H7 (cell line): ENCODE measurements at regions not wholly inside any gene's neighbourhood (a gene's known extent, or its start where the extent isn't known, plus 50 kb on each side); places are given as distances from the start of the nearest gene placed in this dataset.
"Not testable (repeated sequence)": the region's sequence is repeated elsewhere in the genome, so short reads cannot be mapped to it uniquely, and the experiment has no call there.

Source experiments
- DNase-seq: peaks from one replicate; pipeline ENCODE4 v3.0.0; 2012
- H3K27me3 ChIP-seq: 2 replicates; pipeline ENCODE4 v1.6.0; 2011; ENCODE audit warnings: mild to moderate bottlenecking, low read length; ENCODE audit not compliant: control insufficient read depth, insufficient read depth
- H3K36me3 ChIP-seq: replicated peaks from 2 replicates; pipeline ENCODE4 v1.5.1; 2011; ENCODE audit warnings: low read length; ENCODE audit not compliant: control insufficient read depth, insufficient read depth
- H3K4me3 ChIP-seq: 2 replicates; pipeline ENCODE4 v1.5.1; 2011; ENCODE audit warnings: low read depth, mild to moderate bottlenecking, control low read depth, low read length, moderate library complexity; ENCODE audit not compliant: insufficient read depth

- peak; percentile 6 for DNase-seq
Measured at GRCh38 chr5:39772307-39772706, 347.5 kb upstream of the DAB2 start.

GRCh38 chr5:39767916-39768315, 343.1 kb upstream of the DAB2 start:
- Histone ChIP-seq H3K27me3 (no peaks in the 10 kb centered on the region), H3K4me3 (no peak overlapping the region), H3K36me3 (no peaks in the 10 kb centered on the region)
- DNase-seq = no peak

More at GRCh38 chr5:39772307-39772706, 347.5 kb upstream of the DAB2 start:
- Histone ChIP-seq H3K4me3 (no peak overlapping the region), H3K36me3 (no peaks in the 10 kb centered on the region), H3K27me3 (no peaks in the 10 kb centered on the region)

GRCh38 chr5:39765366-39765765, 340.6 kb upstream of the DAB2 start:
- Histone ChIP-seq H3K27me3 (no peaks in the 10 kb centered on the region), H3K36me3 (no peaks in the 10 kb centered on the region), H3K4me3 (no peak overlapping the region)
- DNase-seq = no peak

- Histone ChIP-seq H3K36me3 (no peaks in the 10 kb centered on the region), H3K27me3 (no peaks in the 10 kb centered on the region), H3K4me3 (no peak overlapping the region)
- no peak for DNase-seq
Measured at GRCh38 chr5:39762761-39763160, 338.0 kb upstream of the DAB2 start.

GRCh38 chr5:39761199-39761950, 336.6 kb upstream of the DAB2 start:
- Histone ChIP-seq H3K36me3 (no peaks in the 10 kb centered on the region), H3K27me3 (no peaks in the 10 kb centered on the region), H3K4me3 (no peak overlapping the region)
- no peak for DNase-seq

- H3K36me3 ChIP-seq = no peaks in the 10 kb centered on the region
- no peak overlapping the region for H3K4me3 ChIP-seq
- no peak for DNase-seq
- H3K27me3 ChIP-seq = no peaks in the 10 kb centered on the region
Measured at GRCh38 chr5:39760385-39761198, 335.8 kb upstream of the DAB2 start.

GRCh38 chr5:39759701-39760100, 334.9 kb upstream of the DAB2 start:
- no peak for DNase-seq

GRCh38 chr5:39758426-39758825, 333.6 kb upstream of the DAB2 start:
- H3K27me3 ChIP-seq = no peaks in the 10 kb centered on the region
- no peak for DNase-seq
- H3K4me3 ChIP-seq = no peak overlapping the region
- H3K36me3 ChIP-seq = no peaks in the 10 kb centered on the region

More at GRCh38 chr5:39759701-39760100, 334.9 kb upstream of the DAB2 start:
- Histone ChIP-seq H3K27me3 (no peaks in the 10 kb centered on the region), H3K4me3 (no peak overlapping the region), H3K36me3 (no peaks in the 10 kb centered on the region)

GRCh38 chr5:39757131-39757530, 332.4 kb upstream of the DAB2 start:
- DNase-seq = no peak
- Histone ChIP-seq H3K27me3 (no peaks in the 10 kb centered on the region), H3K36me3 (no peaks in the 10 kb centered on the region), H3K4me3 (no peak overlapping the region)

- Histone ChIP-seq H3K36me3 (no peaks in the 10 kb centered on the region), H3K4me3 (no peak overlapping the region), H3K27me3 (no peaks in the 10 kb centered on the region)
- DNase-seq = no peak
Measured at GRCh38 chr5:39755986-39756385, 331.2 kb upstream of the DAB2 start.

GRCh38 chr5:39755452-39755851, 330.7 kb upstream of the DAB2 start:
- Histone ChIP-seq H3K27me3 (no peaks in the 10 kb centered on the region), H3K36me3 (no peaks in the 10 kb centered on the region), H3K4me3 (no peak overlapping the region)
- no peak for DNase-seq

- not testable (repeated sequence) for H3K4me3 ChIP-seq, DNase-seq
Measured at GRCh38 chr5:39753747-39754146, 329.0 kb upstream of the DAB2 start.

GRCh38 chr5:39750661-39751060, 325.9 kb upstream of the DAB2 start:
- Histone ChIP-seq H3K27me3 (no peaks in the 10 kb centered on the region), H3K36me3 (no peaks in the 10 kb centered on the region), H3K4me3 (no peak overlapping the region)
- DNase-seq = no peak

More at GRCh38 chr5:39753747-39754146, 329.0 kb upstream of the DAB2 start:
- H3K27me3 ChIP-seq, H3K36me3 ChIP-seq: not testable (repeated sequence)

- Histone ChIP-seq H3K36me3 (no peaks in the 10 kb centered on the region), H3K4me3 (no peak overlapping the region), H3K27me3 (no peaks in the 10 kb centered on the region)
- DNase-seq = no peak
Measured at GRCh38 chr5:39742916-39743315, 318.1 kb upstream of the DAB2 start.

- Histone ChIP-seq H3K27me3 (no peaks in the 10 kb centered on the region), H3K4me3 (no peak overlapping the region), H3K36me3 (no peaks in the 10 kb centered on the region)
- no peak for DNase-seq
Measured at GRCh38 chr5:39740404-39740803, 315.6 kb upstream of the DAB2 start.
